Occipital lobe (tissue), 1 donor: ENCODE measurements at regions not wholly inside any gene's neighbourhood (a gene's known extent, or its start where the extent isn't known, plus 50 kb on each side); places are given as distances from the start of the nearest gene placed in this dataset.
"Not testable (repeated sequence)": the region's sequence is repeated elsewhere in the genome, so short reads cannot be mapped to it uniquely, and the experiment has no call there.

Source experiments
- DNase-seq: peaks from one replicate; lab custom pipeline; 2025; lab: John Stamatoyannopoulos, UW

DNA sequence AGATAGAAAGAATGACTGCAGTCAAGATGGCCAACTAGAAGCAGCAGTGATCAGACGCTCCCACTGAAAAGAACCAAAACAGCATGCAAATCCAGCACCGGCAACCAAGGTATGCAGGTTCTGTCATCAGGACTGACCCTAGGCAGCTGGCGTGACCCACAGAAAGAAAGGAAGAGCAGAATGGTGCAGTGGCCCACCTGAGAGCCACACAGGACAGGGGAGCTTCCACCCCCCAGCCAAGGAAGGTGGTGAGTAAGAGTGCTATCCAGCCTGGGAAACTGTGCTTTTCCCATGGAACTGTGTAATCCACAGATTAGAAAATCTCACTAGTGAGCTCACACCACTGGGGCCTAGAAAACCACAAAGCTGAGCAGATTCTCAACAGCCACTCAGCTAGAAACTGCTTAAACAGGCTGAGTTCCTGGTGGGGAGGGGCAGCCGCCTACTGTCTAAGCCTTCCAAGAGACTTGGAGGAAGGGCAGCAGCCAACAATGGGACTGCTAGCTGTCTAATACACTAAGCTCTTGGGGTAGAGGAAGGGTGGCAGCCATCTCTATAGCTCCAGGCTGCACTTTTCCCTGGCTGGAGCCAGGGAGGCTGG lies 127.9 kb downstream of the EVA1A start:
- DNase-seq: no peak

- no peak for DNase-seq
These were observed 129.0 kb downstream of the EVA1A start for GRCh38 chr2:75431763-75432162.

- no peak for DNase-seq
These were observed 129.5 kb downstream of the EVA1A start for GRCh38 chr2:75431276-75431675.

DNA sequence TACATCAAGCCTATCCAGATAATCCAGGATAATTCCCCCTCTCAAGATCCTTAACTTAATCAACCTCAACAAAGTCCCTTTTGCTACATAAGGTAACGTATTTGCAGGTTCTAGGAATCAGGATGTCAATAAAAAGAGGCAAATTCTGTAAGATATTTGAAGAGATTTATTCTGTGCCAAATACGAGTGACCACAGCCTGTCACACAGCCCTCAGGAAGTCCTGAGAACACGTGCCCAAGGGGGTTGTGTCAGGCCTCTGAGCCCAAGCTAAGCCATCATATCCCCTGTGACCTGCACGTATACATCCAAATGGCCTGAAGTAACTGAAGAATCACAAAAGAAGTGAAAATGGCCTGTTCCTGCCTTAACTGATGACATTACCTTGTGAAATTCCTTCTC lies 130.3 kb downstream of the EVA1A start:
- DNase-seq: not testable (repeated sequence)

GRCh38 chr2:75428646-75429443 lies 131.9 kb downstream of the EVA1A start:
- peak; percentile 26 for DNase-seq

DNA sequence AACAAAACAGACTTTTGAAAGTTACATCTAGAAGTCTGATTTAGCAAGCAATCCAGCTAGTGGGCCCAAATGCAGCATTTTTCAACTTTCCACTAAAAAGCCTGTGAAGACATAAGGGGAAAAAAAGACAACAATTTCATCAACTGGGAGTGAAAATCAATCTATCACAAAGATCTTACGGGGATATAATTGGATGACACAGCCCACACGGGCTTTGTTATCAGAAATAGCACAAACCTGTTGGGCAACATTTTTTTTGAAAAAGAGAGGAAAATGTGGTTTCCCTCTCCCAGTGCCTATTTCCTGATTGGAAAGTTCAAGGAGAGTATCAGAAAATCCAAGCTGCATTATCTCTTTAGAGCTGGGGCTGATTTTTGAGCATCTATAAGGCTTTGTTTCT lies 132.7 kb downstream of the EVA1A start:
- DNase-seq: no peak

DNA sequence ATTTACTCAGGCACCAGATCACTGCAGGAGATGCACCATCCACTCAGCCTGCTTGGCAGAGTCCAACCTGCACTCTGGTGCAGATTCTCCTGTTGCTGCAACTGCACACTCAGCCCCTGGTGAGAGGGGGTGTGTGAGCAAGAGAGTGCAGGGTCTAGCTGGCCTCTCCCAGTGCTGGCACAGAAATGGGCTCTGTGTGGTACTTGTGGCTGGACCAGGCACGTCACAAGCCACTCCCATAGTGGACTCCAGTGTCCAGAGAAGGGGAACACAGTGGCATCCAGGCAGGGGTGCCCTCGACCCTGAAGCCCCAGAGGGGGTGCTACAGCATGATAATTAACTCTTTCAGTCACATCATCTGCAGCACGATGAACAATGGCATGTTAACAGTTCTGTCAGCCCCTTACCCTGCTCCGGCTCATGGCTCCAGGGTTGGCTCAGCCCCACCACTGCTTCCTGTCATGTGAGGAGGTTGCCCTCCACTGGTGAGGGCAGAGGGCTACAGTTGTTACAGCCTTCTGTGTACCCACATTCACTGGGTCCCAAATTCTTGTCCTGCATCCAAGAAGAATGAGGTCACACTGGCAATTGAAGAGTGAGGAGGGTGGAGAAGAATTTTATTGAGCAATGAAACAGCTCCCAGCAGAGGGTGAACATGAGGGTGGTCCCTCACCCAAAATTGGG lies 135.7 kb downstream of the EVA1A start:
- DNase-seq: no peak

DNA sequence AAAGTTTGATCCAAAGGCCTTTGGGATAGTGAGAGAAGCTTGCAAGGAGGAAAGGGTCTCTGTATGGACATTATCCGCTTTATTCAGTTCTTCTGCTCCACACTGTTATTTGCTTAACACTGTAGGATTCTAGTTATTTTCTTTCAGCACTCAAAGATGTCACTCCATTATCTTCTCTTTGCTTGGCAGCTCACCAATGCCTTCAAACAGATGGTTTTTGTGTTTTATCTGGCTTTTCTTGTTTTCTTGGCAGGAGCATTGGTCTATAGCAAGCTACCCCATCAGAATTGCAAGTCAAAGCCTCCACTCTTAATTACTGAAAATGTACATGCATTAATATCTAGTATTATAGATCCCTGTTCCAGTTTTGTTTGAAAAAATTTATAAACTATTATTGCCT lies 138.8 kb downstream of the EVA1A start:
- DNase-seq: no peak

GRCh38 chr2:75416420-75417342 lies 144.1 kb downstream of the EVA1A start:
- no peak for DNase-seq

- no peak for DNase-seq
These were observed 145.0 kb downstream of the EVA1A start for GRCh38 chr2:75415731-75416130.

- no peak for DNase-seq
These were observed 145.6 kb downstream of the EVA1A start for GRCh38 chr2:75415111-75415626.

DNA sequence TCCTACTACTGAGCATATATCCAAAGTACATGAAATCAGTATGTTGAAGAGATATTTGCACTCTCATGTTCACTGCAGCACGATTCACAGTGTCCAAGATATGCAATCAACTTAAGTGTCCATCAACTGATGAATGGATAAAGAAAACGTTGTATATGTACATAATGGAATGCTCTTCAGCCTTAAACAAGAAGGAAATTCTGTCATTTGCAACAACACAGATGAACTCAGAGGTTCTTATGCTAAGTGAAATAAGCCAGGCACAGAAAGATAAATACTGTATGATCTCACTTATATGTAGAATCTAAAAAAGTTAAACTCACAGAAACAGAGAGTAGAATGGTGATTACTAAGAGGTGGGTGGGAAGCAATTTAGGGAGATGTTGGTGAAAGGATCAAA lies 149.2 kb downstream of the EVA1A start:
- no peak for DNase-seq

GRCh38 chr2:75410702-75411101 lies 150.0 kb downstream of the EVA1A start:
- no peak for DNase-seq

- no peak for DNase-seq
These were observed 152.0 kb downstream of the EVA1A start for GRCh38 chr2:75408771-75409170.

DNA sequence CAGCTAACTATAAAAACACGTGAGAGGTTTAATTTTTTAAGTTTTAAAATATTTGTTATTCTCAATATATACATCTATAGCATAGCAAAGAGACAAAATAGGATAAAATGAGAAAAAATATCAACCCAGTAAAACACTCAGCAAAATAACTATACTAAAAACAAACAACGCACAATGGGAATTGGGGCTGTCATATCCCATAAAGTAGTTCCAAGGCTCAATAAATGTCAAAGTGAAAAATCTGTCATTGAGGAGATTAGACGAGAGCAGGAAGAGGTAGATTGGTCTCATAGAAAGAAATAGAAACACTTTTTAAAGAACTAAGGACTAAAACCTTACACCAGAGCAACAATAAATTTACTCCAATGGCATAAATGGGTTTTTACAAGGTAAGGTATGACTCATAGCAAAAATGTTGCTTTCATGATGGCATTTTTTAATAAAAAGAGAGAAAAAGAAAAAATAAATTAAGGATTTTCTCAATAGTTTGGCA lies 153.7 kb downstream of the EVA1A start:
- DNase-seq: no peak

- DNase-seq: no peak
These were observed 154.6 kb downstream of the EVA1A start for GRCh38 chr2:75406131-75406581.

GRCh38 chr2:75405000-75405399 lies 155.7 kb downstream of the EVA1A start:
- DNase-seq: no peak

DNA sequence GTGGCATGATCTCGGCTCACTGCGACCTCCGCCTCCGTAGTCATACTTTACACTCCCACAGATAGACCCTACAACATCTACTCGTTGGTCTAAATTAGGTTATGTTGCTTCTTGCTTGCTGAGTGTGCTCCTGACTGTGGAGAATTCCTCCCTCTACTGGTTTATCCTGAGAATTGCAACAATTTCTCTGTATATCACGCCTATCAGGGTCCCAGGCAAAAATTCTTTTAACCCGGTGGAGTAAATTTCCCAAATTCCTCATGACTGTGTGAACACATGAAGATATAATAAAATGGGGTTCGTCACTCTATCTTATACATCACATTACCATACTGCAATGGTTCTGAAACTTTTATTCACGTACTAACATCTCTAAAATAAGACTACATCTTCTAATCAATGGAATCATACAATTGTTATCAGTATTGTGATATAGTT lies 156.7 kb downstream of the EVA1A start:
- no peak for DNase-seq

- DNase-seq: no peak
These were observed 164.4 kb downstream of the EVA1A start for GRCh38 chr2:75396314-75396713.

DNA sequence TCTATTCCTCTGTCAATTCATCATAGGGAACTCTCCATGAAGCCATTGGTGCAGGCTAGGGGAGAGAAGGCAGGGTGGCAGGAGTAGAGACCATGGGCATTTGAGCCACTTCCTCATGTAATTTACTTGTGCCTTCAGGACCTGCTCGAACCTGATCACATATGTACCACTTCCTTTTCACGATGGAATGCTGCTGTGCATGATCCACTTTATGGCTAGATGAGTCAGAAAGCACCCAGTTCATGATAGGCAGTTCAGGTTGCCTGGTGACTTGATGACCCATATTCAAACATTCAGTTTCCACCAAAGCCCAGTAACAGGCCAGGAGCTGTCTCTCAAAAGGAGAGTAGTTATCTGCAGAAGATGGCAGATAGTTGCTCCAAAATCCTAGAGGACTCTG lies 166.0 kb downstream of the EVA1A start:
- not testable (repeated sequence) for DNase-seq

- no peak for DNase-seq
These were observed 170.6 kb downstream of the EVA1A start for GRCh38 chr2:75390169-75390568.
